ENCODE measurements at regions not wholly inside any gene's neighbourhood (a gene's known extent, or its start where the extent isn't known, plus 50 kb on each side); places are given as distances from the start of the nearest gene placed in this dataset.
"Not testable (repeated sequence)": the region's sequence is repeated elsewhere in the genome, so short reads cannot be mapped to it uniquely, and the experiment has no call there.

DNA sequence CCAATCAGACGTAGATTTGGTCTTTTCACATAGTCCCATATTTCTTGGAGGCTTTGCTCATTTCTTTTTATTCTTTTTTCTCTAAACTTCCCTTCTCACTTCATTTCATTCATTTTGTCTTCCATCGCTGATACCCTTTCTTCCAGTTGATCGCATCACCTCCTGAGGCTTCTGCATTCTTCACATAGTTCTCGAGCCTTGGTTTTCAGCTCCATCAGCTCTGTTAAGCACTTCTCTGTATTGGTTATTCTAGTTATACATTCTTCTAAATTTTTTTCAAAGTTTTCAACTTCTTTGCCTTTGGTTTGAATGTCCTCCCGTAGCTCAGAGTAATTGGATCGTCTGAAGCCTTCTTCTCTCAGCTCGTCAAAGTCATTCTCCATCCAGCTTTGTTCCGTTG lies 250.5 kb downstream of the MDFIC start:
- not testable (repeated sequence) for H3K36me3 ChIP-seq (ENCODE audit: insufficient read depth); H3K4me3 ChIP-seq; H2AFZ ChIP-seq; ATAC-seq; H3K4me1 ChIP-seq (ENCODE audit: insufficient read depth); H4K20me1 ChIP-seq (replicated peaks; ENCODE audit: insufficient read depth); DNase-seq (ENCODE audit: low spot score); H3K4me1 Mint-ChIP-seq; H3K27ac ChIP-seq (ENCODE audit: low read depth); H3K4me2 ChIP-seq; H3K4me3 Mint-ChIP-seq; H3K27ac Mint-ChIP-seq; H3K9me2 ChIP-seq (ENCODE audit: insufficient read depth); H3F3A ChIP-seq (replicated peaks; ENCODE audit: low read depth); H3K27me3 Mint-ChIP-seq (ENCODE audit: insufficient read depth, low read depth, poor library complexity); H3K27me3 ChIP-seq (ENCODE audit: insufficient read depth); H3K79me2 ChIP-seq (replicated peaks; ENCODE audit: insufficient read depth)
- Mint-ChIP-seq H3K36me3 (ENCODE audit: low read depth) (peaks cover 15% of the 10 kb centered on the region), H3K9me3 (peaks cover 22% of the 10 kb centered on the region)

GRCh38 chr7:115153769-115154477 lies 232.0 kb downstream of the MDFIC start:
- H3K79me2 ChIP-seq (replicated peaks; ENCODE audit: insufficient read depth), result no peaks in the 10 kb centered on the region
- no peak overlapping the region for H3K4me2 ChIP-seq
- H3K36me3 ChIP-seq (ENCODE audit: insufficient read depth), result no peaks in the 10 kb centered on the region
- H3K4me1 Mint-ChIP-seq, result peaks cover 4% of the 10 kb centered on the region; the same call in 1 of the 3 replicates
- H3K27ac Mint-ChIP-seq, result no peak overlapping the region
- H3K9me2 ChIP-seq (ENCODE audit: insufficient read depth), result 0 out of 2 replicates have a peak, but pooled peaks cover 6% of the 10 kb centered on the region
- H3K36me3 Mint-ChIP-seq (ENCODE audit: low read depth), result no peaks in the 10 kb centered on the region
- H3F3A ChIP-seq (replicated peaks; ENCODE audit: low read depth), result no peaks in the 10 kb centered on the region
- H3K4me1 ChIP-seq (ENCODE audit: insufficient read depth), result no peaks in the 10 kb centered on the region
- no peak overlapping the region for H3K4me3 ChIP-seq
- no peak overlapping the region for H3K4me3 Mint-ChIP-seq
- no peak overlapping the region for H2AFZ ChIP-seq
- no peak for ATAC-seq
- H4K20me1 ChIP-seq (replicated peaks; ENCODE audit: insufficient read depth), result no peaks in the 10 kb centered on the region
- no peak for DNase-seq (ENCODE audit: low spot score)
- no peaks in the 10 kb centered on the region for H3K9me3 Mint-ChIP-seq
- no peaks in the 10 kb centered on the region for H3K27me3 Mint-ChIP-seq (ENCODE audit: insufficient read depth, low read depth, poor library complexity)
- H3K27ac ChIP-seq (ENCODE audit: low read depth), result no peak overlapping the region
- H3K27me3 ChIP-seq (ENCODE audit: insufficient read depth), result no peaks in the 10 kb centered on the region
- no peak for TF ChIP-seq CREB1 (CRISPR knock-in tag; IDR thresholded peaks at IDR 0.05; ENCODE audit: low read depth)
- no peak for TF ChIP-seq POLR2AphosphoS5 (IDR thresholded peaks at IDR 0.05; ENCODE audit: low read depth)
- no peak for TF ChIP-seq ZNF114 (CRISPR knock-in tag; IDR thresholded peaks at IDR 0.05)
- no peak for TF ChIP-seq EZH2phosphoT487 (IDR thresholded peaks at IDR 0.05; ENCODE audit: unreplicated experiment)
- TF ChIP-seq, protein P1, sequence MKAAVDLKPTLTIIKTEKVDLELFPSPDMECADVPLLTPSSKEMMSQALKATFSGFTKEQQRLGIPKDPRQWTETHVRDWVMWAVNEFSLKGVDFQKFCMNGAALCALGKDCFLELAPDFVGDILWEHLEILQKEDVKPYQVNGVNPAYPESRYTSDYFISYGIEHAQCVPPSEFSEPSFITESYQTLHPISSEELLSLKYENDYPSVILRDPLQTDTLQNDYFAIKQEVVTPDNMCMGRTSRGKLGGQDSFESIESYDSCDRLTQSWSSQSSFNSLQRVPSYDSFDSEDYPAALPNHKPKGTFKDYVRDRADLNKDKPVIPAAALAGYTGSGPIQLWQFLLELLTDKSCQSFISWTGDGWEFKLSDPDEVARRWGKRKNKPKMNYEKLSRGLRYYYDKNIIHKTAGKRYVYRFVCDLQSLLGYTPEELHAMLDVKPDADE (IDR thresholded peaks at IDR 0.05), result no peak
- no peak for TF ChIP-seq CTCF (conservative IDR thresholded peaks at IDR 0.05; ENCODE audit: low read depth in 2 of 2)
- TF ChIP-seq ZNF331 (CRISPR knock-in tag; IDR thresholded peaks at IDR 0.05; ENCODE audit: low read depth), result no peak
- no peak for TF ChIP-seq NANOG (IDR thresholded peaks at IDR 0.05; ENCODE audit: borderline replicate concordance)
- no peak for TF ChIP-seq EZH2 (IDR thresholded peaks at IDR 0.05; ENCODE audit: low read depth, unreplicated experiment)
- no peak for TF ChIP-seq STAT1 (IDR thresholded peaks at IDR 0.05; ENCODE audit: unreplicated experiment)
- TF ChIP-seq, protein P2, sequence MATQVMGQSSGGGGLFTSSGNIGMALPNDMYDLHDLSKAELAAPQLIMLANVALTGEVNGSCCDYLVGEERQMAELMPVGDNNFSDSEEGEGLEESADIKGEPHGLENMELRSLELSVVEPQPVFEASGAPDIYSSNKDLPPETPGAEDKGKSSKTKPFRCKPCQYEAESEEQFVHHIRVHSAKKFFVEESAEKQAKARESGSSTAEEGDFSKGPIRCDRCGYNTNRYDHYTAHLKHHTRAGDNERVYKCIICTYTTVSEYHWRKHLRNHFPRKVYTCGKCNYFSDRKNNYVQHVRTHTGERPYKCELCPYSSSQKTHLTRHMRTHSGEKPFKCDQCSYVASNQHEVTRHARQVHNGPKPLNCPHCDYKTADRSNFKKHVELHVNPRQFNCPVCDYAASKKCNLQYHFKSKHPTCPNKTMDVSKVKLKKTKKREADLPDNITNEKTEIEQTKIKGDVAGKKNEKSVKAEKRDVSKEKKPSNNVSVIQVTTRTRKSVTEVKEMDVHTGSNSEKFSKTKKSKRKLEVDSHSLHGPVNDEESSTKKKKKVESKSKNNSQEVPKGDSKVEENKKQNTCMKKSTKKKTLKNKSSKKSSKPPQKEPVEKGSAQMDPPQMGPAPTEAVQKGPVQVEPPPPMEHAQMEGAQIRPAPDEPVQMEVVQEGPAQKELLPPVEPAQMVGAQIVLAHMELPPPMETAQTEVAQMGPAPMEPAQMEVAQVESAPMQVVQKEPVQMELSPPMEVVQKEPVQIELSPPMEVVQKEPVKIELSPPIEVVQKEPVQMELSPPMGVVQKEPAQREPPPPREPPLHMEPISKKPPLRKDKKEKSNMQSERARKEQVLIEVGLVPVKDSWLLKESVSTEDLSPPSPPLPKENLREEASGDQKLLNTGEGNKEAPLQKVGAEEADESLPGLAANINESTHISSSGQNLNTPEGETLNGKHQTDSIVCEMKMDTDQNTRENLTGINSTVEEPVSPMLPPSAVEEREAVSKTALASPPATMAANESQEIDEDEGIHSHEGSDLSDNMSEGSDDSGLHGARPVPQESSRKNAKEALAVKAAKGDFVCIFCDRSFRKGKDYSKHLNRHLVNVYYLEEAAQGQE (IDR thresholded peaks at IDR 0.05; ENCODE audit: unreplicated experiment), result no peak
